Psoas muscle (tissue), 7 donors: ENCODE measurements at regions not wholly inside any gene's neighbourhood (a gene's known extent, or its start where the extent isn't known, plus 50 kb on each side); places are given as distances from the start of the nearest gene placed in this dataset.

Source experiments
- ATAC-seq, 4 donors: fragments of 200-7000 bp; cut with Tn5 transposase; one replicate each; pipeline ENCODE4 v1.9.1; 2020; ENCODE audit warnings: moderate library complexity in 3 of 4, mild to moderate bottlenecking in 2 of 4
- DNase-seq, 2 donors: peaks; one replicate each; pipeline ENCODE4 v3.0.0-alpha.2; 2020
- H3K27ac ChIP-seq: fragments of 200-600 bp; one replicate; pipeline ENCODE4 v1.8.0; 2022
- H3K27me3 ChIP-seq, 3 donors: fragments of 200-600 bp in 1 of 3; one replicate each; pipeline versions ENCODE4 v1.6.1 to v1.8.0; 2013 to 2022; ENCODE audit warnings: low read length in 2 of 3, mild to moderate bottlenecking in 2 of 3, moderate library complexity in 1 of 3; ENCODE audit not compliant: insufficient read depth in 3 of 3
- H3K36me3 ChIP-seq, 2 donors: fragments of 200-600 bp in 1 of 2; one replicate each; pipeline versions ENCODE4 v1.6.1 to v1.8.0; 2013 to 2022; ENCODE audit warnings: low read depth in 1 of 2, mild to moderate bottlenecking in 1 of 2, moderate library complexity in 1 of 2; ENCODE audit not compliant: insufficient read depth in 1 of 2
- H3K4me1 ChIP-seq: fragments of 200-600 bp; one replicate; pipeline ENCODE4 v1.8.0; 2022
- H3K4me3 ChIP-seq: fragments of 200-600 bp; one replicate; pipeline ENCODE4 v1.8.0; 2022; ENCODE audit warnings: mild to moderate bottlenecking
- H3K9me3 ChIP-seq: fragments of 200-600 bp; one replicate; pipeline ENCODE4 v1.8.0; 2022
- WGBS, 3 donors: extraction: QIAGEN DNeasy Blood & Tissue Kit; methylation state at CpG; one replicate each; pipeline versions ENCODE4 v1.1.6 to v1.1.7; 2013; 5-methylcytosine and 5-hydroxymethylcytosine counted together
- intact Hi-C, 2 donors: fragments of 100-400 bp; cut with DNase I; formaldehyde crosslinking; loops; one replicate each; pipeline versions ENCODE4 v1.11.0 to v1.14.2; 2022
- TF ChIP-seq, protein P1 (sequence below): fragments of 200-600 bp; IDR thresholded peaks from one replicate; pipeline ENCODE4 v1.8.0; 2022; ENCODE audit warnings: antibody characterized with exemption
- donor health status: healthy with polysubstance abuse.
- donor health status: DM: no; HTN: no; CAD: no; lungs with moderate emphysema.
- donor health status: Bipolar disorder and iron deficiency.
- donor health status: healthy.
- donor health status: DM: yes; HTN: yes; CAD: no.
- donor health status: DM: no; HTN: no; CAD: no.
- donor health status: DM: yes; HTN: yes; CAD: no.

- no peaks in the 10 kb centered on the region for H3K36me3 ChIP-seq
- TF ChIP-seq, protein P1, sequence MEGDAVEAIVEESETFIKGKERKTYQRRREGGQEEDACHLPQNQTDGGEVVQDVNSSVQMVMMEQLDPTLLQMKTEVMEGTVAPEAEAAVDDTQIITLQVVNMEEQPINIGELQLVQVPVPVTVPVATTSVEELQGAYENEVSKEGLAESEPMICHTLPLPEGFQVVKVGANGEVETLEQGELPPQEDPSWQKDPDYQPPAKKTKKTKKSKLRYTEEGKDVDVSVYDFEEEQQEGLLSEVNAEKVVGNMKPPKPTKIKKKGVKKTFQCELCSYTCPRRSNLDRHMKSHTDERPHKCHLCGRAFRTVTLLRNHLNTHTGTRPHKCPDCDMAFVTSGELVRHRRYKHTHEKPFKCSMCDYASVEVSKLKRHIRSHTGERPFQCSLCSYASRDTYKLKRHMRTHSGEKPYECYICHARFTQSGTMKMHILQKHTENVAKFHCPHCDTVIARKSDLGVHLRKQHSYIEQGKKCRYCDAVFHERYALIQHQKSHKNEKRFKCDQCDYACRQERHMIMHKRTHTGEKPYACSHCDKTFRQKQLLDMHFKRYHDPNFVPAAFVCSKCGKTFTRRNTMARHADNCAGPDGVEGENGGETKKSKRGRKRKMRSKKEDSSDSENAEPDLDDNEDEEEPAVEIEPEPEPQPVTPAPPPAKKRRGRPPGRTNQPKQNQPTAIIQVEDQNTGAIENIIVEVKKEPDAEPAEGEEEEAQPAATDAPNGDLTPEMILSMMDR, result no peak
- WGBS, 3 donors, result 82 to 86% (median 85%) methylated on average over 15 of the region's 15 CpGs
- peaks cover 10% of the 10 kb centered on the region for H3K4me1 ChIP-seq
- DNase-seq (peak; percentile 62 to 76), ATAC-seq (peak in 2 of 4 donors; percentile 14 to 18)
- intact Hi-C loops, result loop anchor here in 1 of 2 donors (10.0 kb wide), 1 partner anchor 165 kb away; no protein-coding TSS in a partner anchor
- H3K27ac ChIP-seq, result no peak overlapping the region
- no peak overlapping the region for H3K4me3 ChIP-seq
- H3K9me3 ChIP-seq, result no peaks in the 10 kb centered on the region
- no peaks in the 10 kb centered on the region for H3K27me3 ChIP-seq
These were observed 103.6 kb downstream of the PSMG1 start for GRCh38 chr21:39079617-39080016.

DNA sequence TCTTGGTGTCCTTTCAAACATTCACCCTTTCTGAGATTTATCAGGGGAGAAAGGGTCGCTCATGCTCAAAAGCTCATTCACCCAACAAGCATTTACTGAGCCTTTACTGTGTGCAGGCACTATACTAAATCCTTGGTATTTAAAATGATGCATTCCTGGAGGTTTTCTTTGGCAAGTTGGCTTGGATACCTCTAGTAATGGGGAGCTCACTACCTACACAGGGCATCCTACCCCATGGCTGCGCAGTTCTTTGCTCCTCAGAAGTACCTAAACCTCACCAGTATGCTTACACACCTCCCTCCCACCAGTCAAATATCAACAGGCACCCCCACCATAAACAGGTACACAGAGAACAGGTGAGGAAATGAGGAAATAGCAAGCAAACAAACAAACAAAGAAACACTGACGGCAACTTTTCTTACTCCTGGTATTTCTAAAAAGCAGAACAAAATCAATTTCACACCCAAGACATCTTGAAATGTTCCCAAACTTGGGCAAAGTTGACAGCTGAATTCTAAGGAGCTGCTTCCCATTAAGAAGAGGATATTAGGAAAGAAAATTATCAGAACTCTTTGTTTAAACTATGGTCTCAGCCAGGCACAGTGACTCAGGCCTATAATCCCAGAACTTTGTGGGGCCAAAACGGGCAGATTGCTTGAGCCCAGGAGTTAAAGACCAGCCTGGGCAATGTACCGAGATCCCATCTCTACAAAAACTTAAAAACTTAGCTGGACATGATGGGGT, 104.8 kb downstream of the PSMG1 start:
- no peaks in the 10 kb centered on the region for H3K9me3 ChIP-seq
- peaks cover 10% of the 10 kb centered on the region for H3K4me1 ChIP-seq
- no peak overlapping the region for H3K4me3 ChIP-seq
- TF ChIP-seq, protein P1, result no peak
- intact Hi-C loops, result no loop called here
- no peak for ATAC-seq
- WGBS, 3 donors, result 88 to 91% (median 90%) methylated on average over 5 of the region's 5 CpGs
- no peaks in the 10 kb centered on the region for H3K27me3 ChIP-seq
- DNase-seq, result no peak
- no peak overlapping the region for H3K27ac ChIP-seq
- no peaks in the 10 kb centered on the region for H3K36me3 ChIP-seq

DNA sequence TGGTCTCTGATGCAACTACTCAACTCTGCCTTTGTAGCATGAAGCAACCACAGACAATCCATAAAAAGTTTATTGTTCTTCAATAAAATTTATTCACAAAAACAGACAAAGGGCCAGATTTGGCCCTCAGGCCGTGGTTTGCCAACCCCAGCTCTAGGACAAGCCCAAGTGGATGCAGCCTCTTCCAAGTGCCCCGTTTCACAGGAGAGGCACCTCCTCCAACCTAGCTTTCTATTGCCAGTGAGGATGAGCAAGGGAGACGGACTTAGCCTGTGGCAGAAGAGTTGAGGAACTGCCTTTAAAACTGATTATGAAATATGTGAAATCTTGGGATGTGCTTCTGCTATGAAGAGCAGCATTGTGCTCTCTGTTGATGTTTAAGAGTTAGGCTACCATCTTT, 105.4 kb downstream of the PSMG1 start:
- H3K4me3 ChIP-seq, result no peak overlapping the region
- ATAC-seq (no peak), DNase-seq (no peak)
- no peaks in the 10 kb centered on the region for H3K27me3 ChIP-seq
- WGBS, 3 donors, result 82 to 89% (median 87%) methylated on average over 3 of the region's 3 CpGs
- TF ChIP-seq, protein P1, result no peak
- no peaks in the 10 kb centered on the region for H3K36me3 ChIP-seq
- no peak overlapping the region for H3K27ac ChIP-seq
- H3K4me1 ChIP-seq, result peaks cover 5% of the 10 kb centered on the region
- no peaks in the 10 kb centered on the region for H3K9me3 ChIP-seq
- intact Hi-C loops, result no loop called here

DNA sequence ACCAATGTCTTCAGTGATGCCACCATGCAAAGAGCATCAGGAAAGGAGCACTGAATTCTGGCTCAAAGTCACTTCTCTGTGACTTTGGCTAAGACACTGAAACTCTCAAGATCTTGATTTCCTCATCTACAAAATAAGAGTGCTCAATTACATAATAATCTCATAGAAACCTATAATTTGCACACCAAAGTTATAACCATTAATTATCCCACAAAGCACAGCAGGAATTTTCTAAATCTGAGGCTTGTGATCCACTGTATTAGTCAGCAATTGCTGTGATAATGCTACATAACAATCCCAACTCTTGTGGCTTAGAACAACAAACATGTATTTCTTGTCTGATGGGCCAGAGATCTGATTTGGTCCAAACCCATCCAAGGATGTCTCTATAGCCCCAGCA, 108.7 kb downstream of the PSMG1 start:
- no peaks in the 10 kb centered on the region for H3K4me1 ChIP-seq
- ATAC-seq (no peak), DNase-seq (no peak)
- no peaks in the 10 kb centered on the region for H3K36me3 ChIP-seq
- no peak overlapping the region for H3K27ac ChIP-seq
- no peaks in the 10 kb centered on the region for H3K9me3 ChIP-seq
- H3K27me3 ChIP-seq, result no peaks in the 10 kb centered on the region
- TF ChIP-seq, protein P1, result no peak
- no peak overlapping the region for H3K4me3 ChIP-seq
- intact Hi-C loops, result loop anchor here in 1 of 2 donors (5.0 kb wide), 1 partner anchor 37 kb away; no protein-coding TSS in a partner anchor

DNA sequence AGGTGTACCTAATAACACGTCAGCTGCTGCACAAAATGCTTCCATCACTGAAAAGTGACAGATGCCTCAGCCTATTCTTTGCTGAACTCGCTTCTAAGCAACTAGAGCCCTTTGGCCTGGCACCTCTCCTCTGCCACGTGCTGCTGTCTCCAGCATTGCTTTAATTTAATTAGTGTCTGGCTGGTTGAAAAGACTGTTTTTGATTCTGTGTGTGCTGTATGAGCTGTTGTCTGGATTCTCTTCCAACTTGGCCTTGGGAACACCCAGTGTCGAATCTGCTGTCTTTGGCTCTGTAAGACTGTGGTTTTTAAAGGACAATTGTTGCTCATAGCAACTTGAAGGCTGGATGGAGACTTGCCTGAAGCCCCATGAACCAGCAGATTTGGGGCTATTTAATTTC, 109.5 kb downstream of the PSMG1 start:
- Histone ChIP-seq H3K27me3 (no peaks in the 10 kb centered on the region), H3K4me3 (no peak overlapping the region), H3K9me3 (no peaks in the 10 kb centered on the region), H3K36me3 (no peaks in the 10 kb centered on the region), H3K4me1 (no peaks in the 10 kb centered on the region), H3K27ac (no peak overlapping the region)
- ATAC-seq, result no peak
- intact Hi-C loops, result loop anchor here in 1 of 2 donors (5.0 kb wide), 1 partner anchor 36 kb away; no protein-coding TSS in a partner anchor
- DNase-seq, result no peak
- WGBS, 3 donors, result 61 to 71% (median 65%) methylated on average over 4 of the region's 4 CpGs
- TF ChIP-seq, protein P1, result no peak
